ENCODE measurements at regions not wholly inside any gene's neighbourhood (a gene's known extent, or its start where the extent isn't known, plus 50 kb on each side); places are given as distances from the start of the nearest gene placed in this dataset.
"Not testable (repeated sequence)": the region's sequence is repeated elsewhere in the genome, so short reads cannot be mapped to it uniquely, and the experiment has no call there.

DNA sequence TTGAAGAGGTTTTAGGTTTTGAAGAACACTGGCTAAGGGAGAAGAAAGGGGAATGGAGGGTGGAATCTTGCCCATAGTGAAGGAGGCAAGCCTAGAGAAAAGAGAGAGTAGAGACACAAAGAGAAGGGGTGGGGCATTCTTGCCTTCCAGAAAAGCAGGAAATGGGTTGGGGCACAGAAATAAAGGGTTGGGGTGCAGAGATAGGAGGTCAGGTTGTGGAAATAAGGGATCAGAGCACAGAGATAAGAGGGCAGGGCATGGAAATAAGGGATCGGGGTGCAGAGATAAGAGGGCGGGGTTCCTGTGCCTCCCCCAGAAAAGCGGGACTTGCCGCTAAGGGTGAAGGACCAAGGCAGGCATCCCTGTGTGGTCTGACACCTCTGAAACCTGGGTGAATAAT is 69.9 kb downstream of the ALG1L2 start:
- not testable (repeated sequence) for DNase-seq (ENCODE audit: low read depth, low spot score)

- not testable (repeated sequence) for DNase-seq (ENCODE audit: low read depth, low spot score)
Measured at GRCh38 chr3:130153247-130153646, 71.6 kb downstream of the ALG1L2 start.

GRCh38 chr3:130155464-130155863 is 73.8 kb downstream of the ALG1L2 start:
- DNase-seq (ENCODE audit: low read depth, low spot score) = not testable (repeated sequence)

GRCh38 chr3:130166856-130167255 is 85.2 kb downstream of the ALG1L2 start:
- not testable (repeated sequence) for DNase-seq (ENCODE audit: low read depth, low spot score)

- not testable (repeated sequence) for DNase-seq (ENCODE audit: low read depth, low spot score)
Measured at GRCh38 chr3:130175195-130175594, 93.6 kb downstream of the ALG1L2 start.

GRCh38 chr3:130176476-130177256 is 95.0 kb downstream of the ALG1L2 start:
- DNase-seq (ENCODE audit: low read depth, low spot score) = not testable (repeated sequence)

GRCh38 chr3:130178835-130179234 is 97.2 kb downstream of the ALG1L2 start:
- DNase-seq (ENCODE audit: low read depth, low spot score) = not testable (repeated sequence)

DNA sequence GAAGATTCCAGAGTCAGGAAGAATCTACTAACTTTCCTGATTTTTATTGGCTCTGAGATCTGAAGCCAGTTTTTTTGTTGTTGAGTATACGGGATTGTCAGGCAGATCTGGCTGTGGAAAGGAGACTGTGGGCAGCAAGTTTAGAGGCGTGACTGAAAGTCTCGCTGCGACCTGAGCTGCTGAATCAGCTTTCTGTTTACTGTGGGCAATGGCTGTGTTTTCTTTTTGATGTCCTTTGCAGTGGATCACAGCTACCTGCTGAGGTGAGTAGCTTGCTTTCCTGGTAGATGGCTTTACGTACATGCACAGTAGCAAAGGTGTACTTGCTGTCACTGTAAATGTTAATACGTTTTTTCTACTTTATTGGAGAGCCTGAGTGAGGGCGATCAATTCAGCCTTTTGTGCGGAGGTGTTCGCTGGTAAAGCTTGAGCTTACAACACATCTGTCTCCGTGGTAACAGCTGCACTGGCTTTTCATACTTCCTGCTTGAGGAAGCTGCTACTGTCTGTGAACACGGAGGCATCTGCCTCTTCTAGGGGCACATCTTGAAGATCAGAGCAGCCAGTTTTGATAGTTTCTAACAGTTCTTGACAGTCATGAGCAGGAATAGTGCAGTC is 97.8 kb downstream of the ALG1L2 start:
- not testable (repeated sequence) for DNase-seq (ENCODE audit: low read depth, low spot score)

- not testable (repeated sequence) for DNase-seq (ENCODE audit: low read depth, low spot score)
Measured at GRCh38 chr3:130182475-130182874, 100.8 kb downstream of the ALG1L2 start.

DNA sequence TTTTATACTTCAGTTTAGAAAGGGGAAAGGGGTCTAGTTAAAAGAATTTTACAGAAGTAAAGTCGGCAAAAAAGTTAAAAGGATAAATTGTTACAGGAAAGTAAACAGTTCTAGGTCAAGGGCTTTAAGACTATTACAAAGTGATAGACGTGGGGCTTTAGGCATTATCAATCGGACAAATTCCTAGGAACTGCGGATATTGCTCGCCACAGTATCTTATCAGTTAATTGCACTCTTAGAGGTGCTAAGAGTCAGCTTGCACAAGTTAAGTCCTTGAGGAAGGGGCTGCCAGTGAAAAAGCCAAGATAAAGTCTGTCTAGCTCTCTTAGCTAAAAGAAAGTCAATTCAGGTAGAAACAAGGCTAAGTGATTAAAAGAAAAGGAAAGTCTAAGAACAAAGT is 102.1 kb downstream of the ALG1L2 start:
- DNase-seq (ENCODE audit: low read depth, low spot score) = not testable (repeated sequence)

GRCh38 chr3:130184152-130185024 is 102.8 kb downstream of the ALG1L2 start:
- DNase-seq (ENCODE audit: low read depth, low spot score) = not testable (repeated sequence)

- not testable (repeated sequence) for DNase-seq (ENCODE audit: low read depth, low spot score)
Measured at GRCh38 chr3:130201272-130201671, 119.6 kb downstream of the ALG1L2 start.

DNA sequence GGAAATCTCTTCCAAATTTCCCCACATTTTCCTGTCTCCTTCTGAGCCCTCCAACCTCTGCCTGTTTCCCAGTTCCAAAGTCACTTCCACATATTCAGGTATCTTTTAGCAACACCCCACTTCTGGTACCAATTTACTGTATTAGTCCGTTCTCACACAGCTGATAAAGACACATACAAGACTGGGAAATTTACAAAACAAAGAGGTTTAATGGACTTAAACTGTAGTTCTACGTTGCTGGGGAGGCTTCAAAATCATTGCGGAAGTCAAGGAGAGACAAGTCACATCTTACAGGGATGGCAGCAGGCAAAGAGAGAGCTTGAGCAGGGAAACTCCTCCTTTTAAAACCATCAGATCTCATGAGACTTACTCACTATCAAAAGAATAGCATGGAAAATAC is 122.0 kb downstream of the ALG1L2 start:
- DNase-seq (ENCODE audit: low read depth, low spot score) = not testable (repeated sequence)

- DNase-seq (ENCODE audit: low read depth, low spot score) = no peak
Measured at GRCh38 chr3:130227540-130227939, 117.9 kb upstream of the COL6A5 start.

- DNase-seq (ENCODE audit: low read depth, low spot score) = no peak
Measured at GRCh38 chr3:130242850-130243569, 102.5 kb upstream of the COL6A5 start.

DNA sequence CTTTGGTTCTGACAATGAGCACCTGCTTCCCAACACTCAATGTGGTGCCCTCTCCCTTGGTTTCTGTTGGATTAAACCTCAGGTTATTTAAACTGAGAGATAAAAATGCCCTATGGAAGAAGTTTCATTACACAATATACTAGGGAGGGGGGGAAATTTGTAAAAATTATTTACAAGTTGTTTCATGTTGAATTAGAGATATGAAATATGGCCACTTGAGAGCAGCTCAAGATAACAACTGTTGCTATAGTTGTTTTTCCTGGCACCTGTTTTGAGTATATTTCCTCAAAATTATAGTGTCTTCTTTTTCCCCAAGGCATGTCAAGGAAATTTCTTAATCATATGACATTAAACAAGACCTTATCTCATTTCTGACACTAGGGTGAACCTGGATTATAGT is 101.7 kb upstream of the COL6A5 start:
- DNase-seq (ENCODE audit: low read depth, low spot score) = no peak

DNA sequence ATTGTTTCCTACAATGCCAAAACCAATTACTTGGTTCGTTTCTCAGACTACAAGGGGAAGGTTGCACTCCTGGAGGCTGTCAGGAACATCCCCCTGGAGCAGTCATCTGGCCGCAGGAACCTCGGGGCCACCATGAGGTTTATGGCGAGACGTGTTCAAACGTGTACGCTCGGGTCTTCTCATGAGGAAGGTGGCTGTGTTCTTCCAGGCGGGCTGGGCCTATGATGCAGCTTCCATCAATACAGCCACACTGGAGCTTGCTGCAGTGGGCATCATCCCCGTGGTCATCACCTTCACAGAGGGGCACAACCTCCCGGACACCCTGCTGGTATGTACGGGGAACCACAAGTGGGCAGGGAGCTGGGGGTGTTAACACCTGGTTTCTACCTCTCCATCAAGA is 94.5 kb upstream of the COL6A5 start:
- DNase-seq (ENCODE audit: low read depth, low spot score) = no peak

GRCh38 chr3:130255442-130255841 is 90.0 kb upstream of the COL6A5 start:
- no peak for DNase-seq (ENCODE audit: low read depth, low spot score)

- DNase-seq (ENCODE audit: low read depth, low spot score) = no peak
Measured at GRCh38 chr3:130256821-130257340, 88.6 kb upstream of the COL6A5 start.

GRCh38 chr3:130258532-130258952 is 86.9 kb upstream of the COL6A5 start:
- DNase-seq (ENCODE audit: low read depth, low spot score) = no peak
